Neural crest cell (in vitro differentiated cells): ENCODE measurements at regions not wholly inside any gene's neighbourhood (a gene's known extent, or its start where the extent isn't known, plus 50 kb on each side); places are given as distances from the start of the nearest gene placed in this dataset.
"Not testable (repeated sequence)": the region's sequence is repeated elsewhere in the genome, so short reads cannot be mapped to it uniquely, and the experiment has no call there.

ENCODE experiments used
- DNase-seq: peaks from one replicate; pipeline ENCODE4 v3.0.0; 2021; ENCODE audit warnings: low read depth, mixed read lengths, low spot score
- H3K27ac Mint-ChIP-seq: one replicate; pipeline ENCODE4 v1.8.0; 2021; ENCODE audit warnings: mild to moderate bottlenecking, mixed read lengths; ENCODE audit not compliant: unreplicated experiment
- H3K27me3 Mint-ChIP-seq: 2 replicates; pipeline ENCODE4 v1.8.0; 2021; ENCODE audit warnings: low read depth, mild to moderate bottlenecking, mixed read lengths
- H3K36me3 Mint-ChIP-seq: 2 replicates; pipeline ENCODE4 v1.8.0; 2021; ENCODE audit warnings: low read depth, mild to moderate bottlenecking, mixed read lengths
- H3K4me1 Mint-ChIP-seq: 2 replicates; pipeline ENCODE4 v1.8.0; 2021; ENCODE audit warnings: mixed read lengths
- H3K4me3 Mint-ChIP-seq: one replicate; pipeline ENCODE4 v1.8.0; 2021; ENCODE audit warnings: mild to moderate bottlenecking, mixed read lengths
- H3K9me3 Mint-ChIP-seq: 2 replicates; pipeline ENCODE4 v1.8.0; 2021; ENCODE audit warnings: mixed read lengths
- TF ChIP-seq, protein P1 (sequence below): fragments of 200-600 bp; sonication (generic); conservative IDR thresholded peaks from 2 replicates; pipeline ENCODE4 v1.5.0; 2021; ENCODE audit warnings: antibody characterized with exemption, mild to moderate bottlenecking

DNA sequence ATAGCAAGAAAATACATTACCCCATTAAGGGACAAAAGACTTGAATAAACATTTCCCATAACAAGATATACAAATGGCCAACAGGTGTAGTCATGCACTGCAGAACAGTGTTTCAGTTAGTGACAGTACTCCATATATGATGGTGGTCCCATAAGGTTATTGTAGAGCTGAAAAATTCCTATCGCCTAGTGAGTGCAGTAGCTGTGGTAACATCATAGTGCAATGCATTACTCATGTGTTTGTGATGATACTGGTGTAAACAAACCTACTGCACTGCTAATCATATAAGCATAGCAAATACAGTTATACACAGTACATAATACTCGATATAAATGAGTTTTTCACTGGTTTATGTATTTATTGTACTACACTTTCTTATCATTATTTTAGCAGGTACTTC lies 168.7 kb downstream of the C12orf75 start:
- no peak for DNase-seq
- Mint-ChIP-seq H3K4me3 (no peak overlapping the region), H3K36me3 (peaks cover 13% of the 10 kb centered on the region), H3K27ac (no peak overlapping the region), H3K4me1 (no peaks in the 10 kb centered on the region), H3K9me3 (peaks cover 6% of the 10 kb centered on the region), H3K27me3 (no peaks in the 10 kb centered on the region)
- TF ChIP-seq, protein P1, sequence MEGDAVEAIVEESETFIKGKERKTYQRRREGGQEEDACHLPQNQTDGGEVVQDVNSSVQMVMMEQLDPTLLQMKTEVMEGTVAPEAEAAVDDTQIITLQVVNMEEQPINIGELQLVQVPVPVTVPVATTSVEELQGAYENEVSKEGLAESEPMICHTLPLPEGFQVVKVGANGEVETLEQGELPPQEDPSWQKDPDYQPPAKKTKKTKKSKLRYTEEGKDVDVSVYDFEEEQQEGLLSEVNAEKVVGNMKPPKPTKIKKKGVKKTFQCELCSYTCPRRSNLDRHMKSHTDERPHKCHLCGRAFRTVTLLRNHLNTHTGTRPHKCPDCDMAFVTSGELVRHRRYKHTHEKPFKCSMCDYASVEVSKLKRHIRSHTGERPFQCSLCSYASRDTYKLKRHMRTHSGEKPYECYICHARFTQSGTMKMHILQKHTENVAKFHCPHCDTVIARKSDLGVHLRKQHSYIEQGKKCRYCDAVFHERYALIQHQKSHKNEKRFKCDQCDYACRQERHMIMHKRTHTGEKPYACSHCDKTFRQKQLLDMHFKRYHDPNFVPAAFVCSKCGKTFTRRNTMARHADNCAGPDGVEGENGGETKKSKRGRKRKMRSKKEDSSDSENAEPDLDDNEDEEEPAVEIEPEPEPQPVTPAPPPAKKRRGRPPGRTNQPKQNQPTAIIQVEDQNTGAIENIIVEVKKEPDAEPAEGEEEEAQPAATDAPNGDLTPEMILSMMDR: no peak

DNA sequence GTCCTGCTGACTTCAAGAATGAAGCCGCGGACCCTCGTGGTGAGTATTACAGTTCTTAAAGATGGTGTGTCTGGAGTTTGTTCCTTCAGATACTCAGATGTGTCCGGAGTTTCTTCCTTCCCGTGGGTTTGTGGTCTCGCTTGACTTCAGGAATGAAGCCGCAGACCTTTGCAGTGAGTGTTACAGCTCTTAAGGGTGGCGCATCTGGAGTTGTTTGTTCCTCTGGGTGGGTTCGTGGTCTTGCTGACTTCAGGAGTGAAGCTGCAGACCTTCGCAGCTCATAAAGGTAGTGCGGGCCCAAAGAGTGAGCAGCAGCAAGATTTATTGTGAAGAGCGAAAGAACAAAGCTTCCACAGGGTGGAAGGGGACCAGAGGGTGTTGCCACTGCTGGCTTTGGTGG lies 170.2 kb downstream of the C12orf75 start:
- peaks cover 13% of the 10 kb centered on the region for H3K36me3 Mint-ChIP-seq
- H3K4me1 Mint-ChIP-seq, H3K27ac Mint-ChIP-seq, DNase-seq, H3K9me3 Mint-ChIP-seq, H3K4me3 Mint-ChIP-seq, H3K27me3 Mint-ChIP-seq: not testable (repeated sequence)

DNA sequence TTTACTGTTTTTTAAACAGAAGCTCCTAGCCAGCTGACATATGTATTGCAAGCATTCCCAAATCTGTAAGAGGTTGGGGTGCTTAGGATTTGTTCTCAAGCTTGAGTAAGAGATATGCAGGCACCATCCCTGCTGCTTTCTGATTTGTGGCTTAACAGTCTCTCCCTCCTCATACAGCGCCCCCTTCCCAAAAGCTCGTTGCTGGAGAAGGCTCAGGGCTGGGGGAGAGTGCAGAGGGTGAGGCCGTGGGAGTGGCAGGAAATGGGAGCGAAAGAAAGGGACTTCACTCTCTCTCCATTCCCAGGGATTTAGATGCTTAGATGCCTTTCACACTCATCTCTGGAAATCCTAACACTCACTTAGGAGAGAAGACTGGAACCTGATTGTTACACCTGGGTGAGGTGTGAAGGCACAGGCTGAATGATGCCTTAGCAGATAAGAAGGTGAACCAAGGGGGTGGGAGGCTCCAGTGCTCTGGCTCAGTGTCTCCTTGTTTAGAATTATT lies 172.0 kb downstream of the C12orf75 start:
- no peak for DNase-seq
- H3K27ac Mint-ChIP-seq: no peak overlapping the region
- no peaks in the 10 kb centered on the region for H3K9me3 Mint-ChIP-seq
- no peaks in the 10 kb centered on the region for H3K27me3 Mint-ChIP-seq
- peaks cover 19% of the 10 kb centered on the region for H3K4me1 Mint-ChIP-seq
- H3K4me3 Mint-ChIP-seq: no peak overlapping the region
- TF ChIP-seq, protein P1: no peak
- peaks cover 7% of the 10 kb centered on the region for H3K36me3 Mint-ChIP-seq

DNA sequence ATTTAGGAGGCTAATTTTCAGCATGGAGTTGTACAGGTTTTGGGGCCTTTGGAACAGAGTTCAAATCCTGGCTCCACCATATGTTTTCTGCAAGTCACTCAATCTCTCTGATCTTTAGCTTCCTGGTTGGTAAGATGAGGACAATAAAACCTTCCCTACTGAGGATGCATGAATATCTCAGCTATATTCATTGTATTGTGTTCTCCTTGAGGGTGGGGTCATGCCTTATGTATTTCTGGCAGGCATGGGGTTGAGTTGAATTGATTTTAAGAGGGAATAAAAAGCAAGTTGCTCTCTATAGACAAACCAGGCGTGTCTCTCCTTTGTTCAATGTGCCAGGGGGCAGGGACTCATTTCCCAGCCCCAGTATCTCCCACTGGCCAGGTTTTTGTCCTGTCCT lies 173.1 kb downstream of the C12orf75 start:
- no peaks in the 10 kb centered on the region for H3K9me3 Mint-ChIP-seq
- no peak for DNase-seq
- peaks cover 26% of the 10 kb centered on the region for H3K4me1 Mint-ChIP-seq
- TF ChIP-seq, protein P1: no peak
- H3K4me3 Mint-ChIP-seq: no peak overlapping the region
- H3K27ac Mint-ChIP-seq: no peak overlapping the region
- no peaks in the 10 kb centered on the region for H3K27me3 Mint-ChIP-seq
- peaks cover 7% of the 10 kb centered on the region for H3K36me3 Mint-ChIP-seq

DNA sequence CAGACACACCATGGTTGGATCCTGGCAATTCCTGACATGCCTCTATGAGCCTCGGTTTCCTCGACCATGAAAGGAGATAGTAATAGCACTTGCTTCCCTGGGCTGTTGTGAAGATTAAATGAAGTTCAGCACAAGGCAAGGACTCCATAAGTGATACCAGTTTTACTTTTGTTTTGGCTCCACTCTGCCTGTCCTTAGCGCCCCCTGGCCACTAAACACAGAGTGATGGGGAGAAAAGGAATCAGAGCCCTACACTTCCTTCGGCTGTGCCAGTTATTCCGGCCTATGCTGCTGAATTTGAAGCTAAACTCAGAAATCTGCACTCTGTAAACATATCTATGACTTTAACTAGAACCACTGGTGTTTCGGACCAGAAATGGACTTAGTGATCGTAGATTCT lies 173.8 kb downstream of the C12orf75 start:
- no peak for DNase-seq
- Mint-ChIP-seq H3K27me3 (no peaks in the 10 kb centered on the region), H3K4me3 (no peak overlapping the region), H3K27ac (no peak overlapping the region), H3K9me3 (no peaks in the 10 kb centered on the region), H3K36me3 (peaks cover 7% of the 10 kb centered on the region), H3K4me1 (peaks cover 26% of the 10 kb centered on the region)
- TF ChIP-seq, protein P1: no peak

DNA sequence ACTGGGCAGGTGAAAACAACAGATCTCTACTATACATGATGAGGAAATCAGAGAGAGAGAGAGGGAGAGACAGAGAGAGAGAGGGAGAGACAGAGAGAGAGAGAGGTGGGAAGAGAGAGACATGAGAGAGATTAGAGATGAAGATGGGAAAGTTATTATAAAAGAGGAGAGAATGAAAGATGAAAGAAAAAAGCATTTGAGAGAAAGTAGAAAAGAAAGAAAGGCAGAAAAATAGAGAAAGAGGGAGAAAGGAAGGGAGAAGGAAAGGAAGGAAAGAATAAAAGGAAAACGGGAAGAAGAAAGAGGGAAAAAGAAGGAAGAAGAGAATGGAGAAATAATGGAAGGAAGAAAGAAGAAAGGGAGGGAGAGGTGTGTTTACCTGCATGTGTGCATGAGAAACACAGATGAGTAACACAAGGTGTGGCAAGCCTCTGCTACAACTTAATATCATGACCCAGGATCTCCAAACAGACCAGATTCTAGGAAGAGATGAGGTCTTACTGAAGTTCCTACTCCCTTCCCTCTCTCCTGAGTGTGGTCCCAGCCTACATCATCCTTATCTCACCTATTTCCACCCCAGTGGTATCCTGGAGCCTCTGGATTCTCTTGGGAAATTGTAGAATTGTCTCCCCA lies 176.3 kb downstream of the C12orf75 start:
- peak overlapping the region; percentile 61 for H3K27ac Mint-ChIP-seq
- TF ChIP-seq, protein P1: no peak
- no peak overlapping the region for H3K4me3 Mint-ChIP-seq
- DNase-seq: no peak
- H3K4me1 Mint-ChIP-seq: peaks cover 26% of the 10 kb centered on the region
- no peaks in the 10 kb centered on the region for H3K9me3 Mint-ChIP-seq
- no peaks in the 10 kb centered on the region for H3K27me3 Mint-ChIP-seq
- H3K36me3 Mint-ChIP-seq: peaks cover 3% of the 10 kb centered on the region
